ENCODE measurements at regions not wholly inside any gene's neighbourhood (a gene's known extent, or its start where the extent isn't known, plus 50 kb on each side); places are given as distances from the start of the nearest gene placed in this dataset.

GRCh38 chr12:30847259-30847658 is 79.3 kb upstream of the TSPAN11 start:
- 10% methylated on average over 2 of the region's 3 CpGs for WGBS (ENCODE audit: insufficient coverage, low lambda C conversion rate)
- peak; percentile 19 to 23 for DNase-seq
- H3K27ac ChIP-seq (ENCODE audit: low read length): no peak overlapping the region
- no peaks in the 10 kb centered on the region for H3K36me3 ChIP-seq (ENCODE audit: control insufficient read depth, insufficient read depth, low read length)
- H3K4me3 ChIP-seq (ENCODE audit: low read length): no peak overlapping the region
- peaks cover 5% of the 10 kb centered on the region for H3K27me3 ChIP-seq (ENCODE audit: control insufficient read depth, insufficient read depth, low read length)
- H3K4me1 ChIP-seq (ENCODE audit: control insufficient read depth, insufficient read depth, low read length): peaks cover 3% of the 10 kb centered on the region
- no peaks in the 10 kb centered on the region for H3K9me3 ChIP-seq (ENCODE audit: control insufficient read depth, low read depth, low read length)

- no CpG with 5 or more reads among the region's 4 CpGs for WGBS (ENCODE audit: insufficient coverage, low lambda C conversion rate)
- H3K9me3 ChIP-seq (ENCODE audit: control insufficient read depth, low read depth, low read length): no peaks in the 10 kb centered on the region
- DNase-seq: no peak
- H3K36me3 ChIP-seq (ENCODE audit: control insufficient read depth, insufficient read depth, low read length): no peaks in the 10 kb centered on the region
- peaks cover 5% of the 10 kb centered on the region for H3K27me3 ChIP-seq (ENCODE audit: control insufficient read depth, insufficient read depth, low read length)
- H3K4me1 ChIP-seq (ENCODE audit: control insufficient read depth, insufficient read depth, low read length): peaks cover 3% of the 10 kb centered on the region
- no peak overlapping the region for H3K27ac ChIP-seq (ENCODE audit: low read length)
- H3K4me3 ChIP-seq (ENCODE audit: low read length): no peak overlapping the region
Observed at GRCh38 chr12:30846776-30847175, 79.8 kb upstream of the TSPAN11 start.

GRCh38 chr12:30845676-30846075 is 80.9 kb upstream of the TSPAN11 start:
- H3K27me3 ChIP-seq (ENCODE audit: control insufficient read depth, insufficient read depth, low read length): peaks cover 5% of the 10 kb centered on the region
- no peaks in the 10 kb centered on the region for H3K36me3 ChIP-seq (ENCODE audit: control insufficient read depth, insufficient read depth, low read length)
- 95% methylated on average over 3 of the region's 5 CpGs for WGBS (ENCODE audit: insufficient coverage, low lambda C conversion rate)
- peaks cover 2% of the 10 kb centered on the region for H3K4me1 ChIP-seq (ENCODE audit: control insufficient read depth, insufficient read depth, low read length)
- H3K4me3 ChIP-seq (ENCODE audit: low read length): no peak overlapping the region
- DNase-seq: no peak
- H3K27ac ChIP-seq (ENCODE audit: low read length): no peak overlapping the region
- no peaks in the 10 kb centered on the region for H3K9me3 ChIP-seq (ENCODE audit: control insufficient read depth, low read depth, low read length)

GRCh38 chr12:30843211-30843610 is 83.3 kb upstream of the TSPAN11 start:
- no peak for DNase-seq
- H3K27ac ChIP-seq (ENCODE audit: low read length): no peak overlapping the region
- no CpG with 5 or more reads among the region's 3 CpGs for WGBS (ENCODE audit: insufficient coverage, low lambda C conversion rate)
- H3K36me3 ChIP-seq (ENCODE audit: control insufficient read depth, insufficient read depth, low read length): no peaks in the 10 kb centered on the region
- H3K4me1 ChIP-seq (ENCODE audit: control insufficient read depth, insufficient read depth, low read length): no peaks in the 10 kb centered on the region
- H3K9me3 ChIP-seq (ENCODE audit: control insufficient read depth, low read depth, low read length): no peaks in the 10 kb centered on the region
- peaks cover 5% of the 10 kb centered on the region for H3K27me3 ChIP-seq (ENCODE audit: control insufficient read depth, insufficient read depth, low read length)
- H3K4me3 ChIP-seq (ENCODE audit: low read length): no peak overlapping the region

- DNase-seq: no peak
- Histone ChIP-seq H3K4me1 (ENCODE audit: control insufficient read depth, insufficient read depth, low read length) (no peaks in the 10 kb centered on the region), H3K4me3 (ENCODE audit: low read length) (no peak overlapping the region), H3K36me3 (ENCODE audit: control insufficient read depth, insufficient read depth, low read length) (no peaks in the 10 kb centered on the region), H3K27me3 (ENCODE audit: control insufficient read depth, insufficient read depth, low read length) (no peaks in the 10 kb centered on the region), H3K9me3 (ENCODE audit: control insufficient read depth, low read depth, low read length) (no peaks in the 10 kb centered on the region), H3K27ac (ENCODE audit: low read length) (no peak overlapping the region)
- no CpG with 5 or more reads among the region's 3 CpGs for WGBS (ENCODE audit: insufficient coverage, low lambda C conversion rate)
Observed at GRCh38 chr12:30840715-30841114, 85.8 kb upstream of the TSPAN11 start.

GRCh38 chr12:30839643-30840220 is 85.0 kb upstream of the CAPRIN2 start:
- H3K27ac ChIP-seq (ENCODE audit: low read length): no peak overlapping the region
- H3K36me3 ChIP-seq (ENCODE audit: control insufficient read depth, insufficient read depth, low read length): no peaks in the 10 kb centered on the region
- no peaks in the 10 kb centered on the region for H3K4me1 ChIP-seq (ENCODE audit: control insufficient read depth, insufficient read depth, low read length)
- no peaks in the 10 kb centered on the region for H3K9me3 ChIP-seq (ENCODE audit: control insufficient read depth, low read depth, low read length)
- no peaks in the 10 kb centered on the region for H3K27me3 ChIP-seq (ENCODE audit: control insufficient read depth, insufficient read depth, low read length)
- no peak for DNase-seq
- H3K4me3 ChIP-seq (ENCODE audit: low read length): no peak overlapping the region
- WGBS (ENCODE audit: insufficient coverage, low lambda C conversion rate): no CpG with 5 or more reads among the region's 7 CpGs

- no peaks in the 10 kb centered on the region for H3K36me3 ChIP-seq (ENCODE audit: control insufficient read depth, insufficient read depth, low read length)
- H3K9me3 ChIP-seq (ENCODE audit: control insufficient read depth, low read depth, low read length): no peaks in the 10 kb centered on the region
- DNase-seq: no peak
- WGBS (ENCODE audit: insufficient coverage, low lambda C conversion rate): no CpG with 5 or more reads among the region's 7 CpGs
- H3K4me3 ChIP-seq (ENCODE audit: low read length): no peak overlapping the region
- no peak overlapping the region for H3K27ac ChIP-seq (ENCODE audit: low read length)
- peaks cover 2% of the 10 kb centered on the region for H3K27me3 ChIP-seq (ENCODE audit: control insufficient read depth, insufficient read depth, low read length)
- no peaks in the 10 kb centered on the region for H3K4me1 ChIP-seq (ENCODE audit: control insufficient read depth, insufficient read depth, low read length)
Observed at GRCh38 chr12:30837595-30837994, 82.8 kb upstream of the CAPRIN2 start.

- DNase-seq: no peak
- no peaks in the 10 kb centered on the region for H3K4me1 ChIP-seq (ENCODE audit: control insufficient read depth, insufficient read depth, low read length)
- whole genome bisulfite sequencing (ENCODE audit: insufficient coverage, low lambda C conversion rate): 70% methylated on average over 5 of the region's 12 CpGs
Observed at GRCh38 chr12:30836656-30837445, 82.1 kb upstream of the CAPRIN2 start.

GRCh38 chr12:30835216-30835615 is 80.5 kb upstream of the CAPRIN2 start:
- Histone ChIP-seq H3K9me3 (ENCODE audit: control insufficient read depth, low read depth, low read length) (no peaks in the 10 kb centered on the region), H3K27me3 (ENCODE audit: control insufficient read depth, insufficient read depth, low read length) (peaks cover 7% of the 10 kb centered on the region), H3K27ac (ENCODE audit: low read length) (no peak overlapping the region), H3K4me3 (ENCODE audit: low read length) (no peak overlapping the region), H3K36me3 (ENCODE audit: control insufficient read depth, insufficient read depth, low read length) (no peaks in the 10 kb centered on the region), H3K4me1 (ENCODE audit: control insufficient read depth, insufficient read depth, low read length) (no peaks in the 10 kb centered on the region)
- DNase-seq: no peak
- WGBS (ENCODE audit: insufficient coverage, low lambda C conversion rate): no CpG with 5 or more reads among the region's 4 CpGs

More at GRCh38 chr12:30836656-30837445, 82.1 kb upstream of the CAPRIN2 start:
- Histone ChIP-seq H3K27ac (ENCODE audit: low read length) (no peak overlapping the region), H3K9me3 (ENCODE audit: control insufficient read depth, low read depth, low read length) (no peaks in the 10 kb centered on the region), H3K27me3 (ENCODE audit: control insufficient read depth, insufficient read depth, low read length) (peaks cover 2% of the 10 kb centered on the region), H3K4me3 (ENCODE audit: low read length) (no peak overlapping the region), H3K36me3 (ENCODE audit: control insufficient read depth, insufficient read depth, low read length) (no peaks in the 10 kb centered on the region)

GRCh38 chr12:30830751-30831150 is 76.0 kb upstream of the CAPRIN2 start:
- no peak overlapping the region for H3K27ac ChIP-seq (ENCODE audit: low read length)
- WGBS (ENCODE audit: insufficient coverage, low lambda C conversion rate): 100% methylated on average over 1 of the region's 2 CpGs
- H3K4me3 ChIP-seq (ENCODE audit: low read length): no peak overlapping the region
- DNase-seq: no peak
- H3K9me3 ChIP-seq (ENCODE audit: control insufficient read depth, low read depth, low read length): no peaks in the 10 kb centered on the region
- H3K4me1 ChIP-seq (ENCODE audit: control insufficient read depth, insufficient read depth, low read length): no peaks in the 10 kb centered on the region
- peaks cover 7% of the 10 kb centered on the region for H3K27me3 ChIP-seq (ENCODE audit: control insufficient read depth, insufficient read depth, low read length)
- no peaks in the 10 kb centered on the region for H3K36me3 ChIP-seq (ENCODE audit: control insufficient read depth, insufficient read depth, low read length)

GRCh38 chr12:30829876-30830275 is 75.1 kb upstream of the CAPRIN2 start:
- no peak for DNase-seq
- H3K4me3 ChIP-seq (ENCODE audit: low read length): no peak overlapping the region
- peaks cover 10% of the 10 kb centered on the region for H3K27me3 ChIP-seq (ENCODE audit: control insufficient read depth, insufficient read depth, low read length)
- H3K9me3 ChIP-seq (ENCODE audit: control insufficient read depth, low read depth, low read length): no peaks in the 10 kb centered on the region
- H3K4me1 ChIP-seq (ENCODE audit: control insufficient read depth, insufficient read depth, low read length): no peaks in the 10 kb centered on the region
- no peak overlapping the region for H3K27ac ChIP-seq (ENCODE audit: low read length)
- H3K36me3 ChIP-seq (ENCODE audit: control insufficient read depth, insufficient read depth, low read length): no peaks in the 10 kb centered on the region
- WGBS (ENCODE audit: insufficient coverage, low lambda C conversion rate): no CpG with 5 or more reads among the region's 1 CpG
